Heart left ventricle (tissue), 16 donors: ENCODE measurements at regions not wholly inside any gene's neighbourhood (a gene's known extent, or its start where the extent isn't known, plus 50 kb on each side); places are given as distances from the start of the nearest gene placed in this dataset.
A peak's percentile ranks its signal among the peaks of the same experiment; 100 is the strongest.
"Not testable (repeated sequence)": the region's sequence is repeated elsewhere in the genome, so short reads cannot be mapped to it uniquely, and the experiment has no call there.

Experiments used
- ATAC-seq, 4 donors: fragments of 200-7000 bp; cut with Tn5 transposase; one replicate each; pipeline ENCODE4 v1.9.1; 2020 to 2022; ENCODE audit warnings: moderate library complexity in 4 of 4, mild to moderate bottlenecking in 3 of 4, moderate number of reproducible peaks in 1 of 4
- DNase-seq, 5 donors: peaks; one replicate each; pipeline ENCODE4 v3.0.0-alpha.2; 2020
- H3K27ac ChIP-seq, 12 donors: fragments of 200-600 bp; sonication (generic) in 4 of 12; one replicate each; pipeline versions ENCODE4 v1.5.0 to v1.8.0; 2016 to 2022; ENCODE audit warnings: mild to moderate bottlenecking in 2 of 12
- H3K27me3 ChIP-seq, 9 donors: fragments of 200-600 bp; sonication (generic) in 2 of 9; one replicate each; pipeline versions ENCODE4 v1.5.1 to v1.8.0; 2016 to 2022; ENCODE audit warnings: mild to moderate bottlenecking in 3 of 9
- H3K36me3 ChIP-seq, 9 donors: fragments of 200-600 bp; sonication (generic) in 2 of 9; one replicate each; pipeline versions ENCODE4 v1.5.0 to v1.8.0; 2018 to 2022; ENCODE audit warnings: mild to moderate bottlenecking in 2 of 9
- H3K4me1 ChIP-seq, 12 donors: fragments of 200-600 bp; sonication (generic) in 4 of 12; one replicate each; pipeline versions ENCODE4 v1.5.0 to v1.8.0; 2016 to 2022; ENCODE audit warnings: mild to moderate bottlenecking in 3 of 12
- H3K4me3 ChIP-seq, 12 donors: fragments of 200-600 bp; sonication (generic) in 4 of 12; one replicate each; pipeline versions ENCODE4 v1.5.0 to v1.8.0; 2017 to 2022; ENCODE audit warnings: mild to moderate bottlenecking in 9 of 12, moderate library complexity in 4 of 12
- H3K9me3 ChIP-seq, 12 donors: fragments of 200-600 bp; sonication (generic) in 4 of 12; one replicate each; pipeline versions ENCODE4 v1.5.0 to v1.8.0; 2016 to 2022; ENCODE audit warnings: mild to moderate bottlenecking in 1 of 12
- CTCF ChIP-seq, 12 donors: fragments of 200-600 bp; sonication (generic) in 4 of 12; IDR thresholded peaks; one replicate each; pipeline versions ENCODE4 v1.5.0 to v1.8.0; 2018 to 2022; ENCODE audit warnings: antibody characterized with exemption in 12 of 12, mild to moderate bottlenecking in 5 of 12
- POLR2A ChIP-seq, 2 donors: fragments of 450-650 bp; IDR thresholded peaks; one replicate each; pipeline ENCODE4 v1.6.1; 2017; ENCODE audit warnings: antibody characterized with exemption in 2 of 2, mild to moderate bottlenecking in 2 of 2, moderate library complexity in 2 of 2
- WGBS, 4 donors: extraction: QIAGEN DNeasy Blood & Tissue Kit in 2 of 4; methylation state at CpG; one replicate each; pipeline versions ENCODE4 v1.1.5 to v1.1.7; 2013 to 2018; 5-methylcytosine and 5-hydroxymethylcytosine counted together
- intact Hi-C, 10 donors: fragments of 100-400 bp; cut with DNase I; formaldehyde crosslinking; loops; one replicate each; pipeline versions ENCODE4 v1.11.1 to v1.14.2; 2022
- donor health status: ischemic (EF 13 %, LVEDD 7.1; RV severe dilation, severe dysfunction).
- donor health status: healthy with polysubstance abuse.
- donor health status: DM: no; HTN: yes; CAD: no.
- donor health status: DM: no; HTN: no; CAD: no.
- donor health status: ischemic (EF 25% LVEDD 6.9; RV normal size, moderate dysfunction).
- donor health status: ischemic (EF 25% LVEDD 5.7; RV mildly dilated, moderate dysfunction).
- donor health status: healthy.
- donor health status: DM: yes; HTN: yes; CAD: no.
- donor health status: ischemic (EF 35%, LVEDD 5.7; RV mildly dilated, moderate dysfunction).
- donor health status: nonischemic (EF 11% LVEDD 7.7; RV severe dilation, severe dysfunction).
- donor health status: DM: yes; HTN: yes; CAD: no.
- donor health status: PGD.
- donor health status: ischemic (EF 29% LVEDD 5.4; RV normal size, mild dysfunction).
- donor health status: nonischemic (EF 23%, LVEDD 6.1; RV moderate dilation, normal function).

DNA sequence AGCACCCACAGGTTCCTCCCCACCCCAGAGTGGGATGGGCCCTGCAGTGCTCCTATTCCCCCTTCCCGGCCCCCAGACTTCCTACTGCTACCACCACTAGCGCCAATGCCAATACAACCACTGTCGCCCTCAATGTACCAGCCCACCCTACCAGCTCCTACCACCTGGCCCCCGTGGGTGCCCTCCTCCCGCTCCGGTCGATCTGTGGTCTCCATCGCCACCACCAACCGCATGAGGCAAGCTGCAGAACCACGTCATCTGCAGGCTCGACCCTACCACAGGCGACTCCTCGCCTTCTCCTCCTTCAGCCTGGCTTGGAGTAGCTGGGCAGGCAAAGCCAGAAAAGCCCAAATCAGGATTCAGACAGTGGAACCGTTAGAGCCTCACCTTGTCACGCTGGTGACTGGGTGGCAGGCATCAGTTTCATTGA, 179.3 kb downstream of the POTEB3 start:
- H3K9me3 ChIP-seq: no peaks in the 10 kb centered on the region
- 77 to 83% (median 79%) methylated on average over 15 of the region's 15 CpGs for WGBS, 4 donors
- H3K27ac ChIP-seq: no peak overlapping the region
- H3K27me3 ChIP-seq: peaks cover 0 to 5% (median 0%) of the 10 kb centered on the region in 9 donors
- H3K4me3 ChIP-seq: no peak overlapping the region
- ATAC-seq (no peak), DNase-seq (peak in 4 of 5 donors; percentile 17 to 69 (median 24))
- H3K36me3 ChIP-seq: no peaks in the 10 kb centered on the region
- TF ChIP-seq POLR2A (IDR thresholded peaks at IDR 0.05) (no peak), CTCF (IDR thresholded peaks at IDR 0.05) (no peak)
- no peaks in the 10 kb centered on the region for H3K4me1 ChIP-seq
- intact Hi-C loops: no loop called here

DNA sequence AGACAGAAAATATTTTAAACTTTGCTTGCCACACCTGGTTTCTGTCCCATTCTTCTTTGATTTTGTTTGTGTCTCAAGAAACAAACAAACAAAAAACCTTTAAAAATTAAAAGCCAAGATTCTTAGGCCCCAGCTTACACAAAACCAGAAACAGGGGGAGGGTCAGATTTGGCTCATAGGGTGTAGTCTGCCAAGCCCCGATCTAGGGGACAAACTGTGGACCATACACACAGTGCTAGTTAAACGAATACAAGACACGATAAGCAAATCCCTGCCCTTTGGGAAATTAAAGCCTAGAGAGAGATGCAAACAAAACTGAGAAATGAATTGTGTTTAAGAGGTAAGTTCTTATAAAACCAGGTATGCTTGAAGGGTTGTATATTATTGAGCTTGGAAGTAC, 181.7 kb downstream of the POTEB3 start:
- DNase-seq, intact Hi-C loops: not testable (repeated sequence)

GRCh38 chr15:21249508-21250019, 190.7 kb downstream of the POTEB3 start:
- intact Hi-C loops, H3K9me3 ChIP-seq, DNase-seq, H3K4me1 ChIP-seq, H3K27me3 ChIP-seq, H3K27ac ChIP-seq, H3K36me3 ChIP-seq, ATAC-seq, H3K4me3 ChIP-seq: not testable (repeated sequence)
- 55 to 75% (median 61%) methylated on average over 4 to 5 of the region's 5 CpGs for WGBS, 4 donors

More for the DNA sequence above, 181.7 kb downstream of the POTEB3 start:
- H3K36me3 ChIP-seq, H3K27ac ChIP-seq, H3K4me3 ChIP-seq, H3K4me1 ChIP-seq, ATAC-seq, H3K27me3 ChIP-seq, H3K9me3 ChIP-seq: not testable (repeated sequence)
- 71 to 76% (median 72%) methylated on average over 3 of the region's 3 CpGs for WGBS, 4 donors
